ENCODE measurements at regions not wholly inside any gene's neighbourhood (a gene's known extent, or its start where the extent isn't known, plus 50 kb on each side); places are given as distances from the start of the nearest gene placed in this dataset.

DNA sequence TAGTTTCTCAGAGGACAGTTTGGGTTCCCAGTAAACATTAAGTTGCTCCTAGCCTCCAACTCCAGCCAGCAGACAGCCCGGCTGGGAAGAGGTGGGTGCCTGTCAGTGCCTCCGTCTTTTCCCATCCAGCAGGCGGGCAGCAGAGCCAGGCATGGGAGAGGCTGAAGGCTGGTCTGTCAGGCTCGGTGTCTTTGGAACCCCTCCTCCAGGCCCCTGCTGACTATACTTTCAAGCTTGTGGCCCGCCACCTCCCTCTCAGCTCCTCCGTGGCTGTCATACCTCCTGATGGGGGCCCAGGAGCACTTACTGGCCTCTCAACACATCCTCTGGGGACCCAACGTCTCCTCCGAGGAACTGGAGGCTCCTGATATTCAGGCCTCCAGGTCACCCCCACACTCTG, 140.9 kb downstream of the ACTL8 start:
- peaks cover 28% of the 10 kb centered on the region for H3K27me3 Mint-ChIP-seq
- TF ChIP-seq, protein P1, sequence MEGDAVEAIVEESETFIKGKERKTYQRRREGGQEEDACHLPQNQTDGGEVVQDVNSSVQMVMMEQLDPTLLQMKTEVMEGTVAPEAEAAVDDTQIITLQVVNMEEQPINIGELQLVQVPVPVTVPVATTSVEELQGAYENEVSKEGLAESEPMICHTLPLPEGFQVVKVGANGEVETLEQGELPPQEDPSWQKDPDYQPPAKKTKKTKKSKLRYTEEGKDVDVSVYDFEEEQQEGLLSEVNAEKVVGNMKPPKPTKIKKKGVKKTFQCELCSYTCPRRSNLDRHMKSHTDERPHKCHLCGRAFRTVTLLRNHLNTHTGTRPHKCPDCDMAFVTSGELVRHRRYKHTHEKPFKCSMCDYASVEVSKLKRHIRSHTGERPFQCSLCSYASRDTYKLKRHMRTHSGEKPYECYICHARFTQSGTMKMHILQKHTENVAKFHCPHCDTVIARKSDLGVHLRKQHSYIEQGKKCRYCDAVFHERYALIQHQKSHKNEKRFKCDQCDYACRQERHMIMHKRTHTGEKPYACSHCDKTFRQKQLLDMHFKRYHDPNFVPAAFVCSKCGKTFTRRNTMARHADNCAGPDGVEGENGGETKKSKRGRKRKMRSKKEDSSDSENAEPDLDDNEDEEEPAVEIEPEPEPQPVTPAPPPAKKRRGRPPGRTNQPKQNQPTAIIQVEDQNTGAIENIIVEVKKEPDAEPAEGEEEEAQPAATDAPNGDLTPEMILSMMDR (IDR thresholded peaks at IDR 0.05): no peak
- ATAC-seq (ENCODE audit: poor library complexity) (no peak), DNase-seq (no peak)
- H3K4me1 ChIP-seq (ENCODE audit: insufficient read depth, low read length): no peaks in the 10 kb centered on the region
- H3K36me3 ChIP-seq (ENCODE audit: insufficient read depth, low read length): no peaks in the 10 kb centered on the region
- H3K36me3 Mint-ChIP-seq (ENCODE audit: low read depth): no peaks in the 10 kb centered on the region
- no peak overlapping the region for H3K4me3 ChIP-seq (ENCODE audit: low read length)
- H3K27me3 ChIP-seq (ENCODE audit: control insufficient read depth in 1 of 2, insufficient read depth in 2 of 2, low read length in 2 of 2): peaks cover 0 to 3% of the 10 kb centered on the region in 2 experiments
- H3K27ac Mint-ChIP-seq: no peak overlapping the region
- CTCF ChIA-PET: no interaction called here
- no peak overlapping the region for H3K27ac ChIP-seq (ENCODE audit: low read depth in 1 of 2, low read length in 2 of 2)
- no peak overlapping the region for H3K4me3 Mint-ChIP-seq
- intact Hi-C loops (cut with DNase I, micrococcal nuclease): no loop called here
- H3K4me1 Mint-ChIP-seq (ENCODE audit: low read depth): no peaks in the 10 kb centered on the region
- H3K9me3 Mint-ChIP-seq: no peaks in the 10 kb centered on the region
- POLR2A ChIA-PET: no interaction called here
- H3K9me3 ChIP-seq (ENCODE audit: control insufficient read depth in 1 of 2, insufficient read depth in 1 of 2, low read length in 2 of 2): peaks cover 0 to 5% of the 10 kb centered on the region in 2 experiments

DNA sequence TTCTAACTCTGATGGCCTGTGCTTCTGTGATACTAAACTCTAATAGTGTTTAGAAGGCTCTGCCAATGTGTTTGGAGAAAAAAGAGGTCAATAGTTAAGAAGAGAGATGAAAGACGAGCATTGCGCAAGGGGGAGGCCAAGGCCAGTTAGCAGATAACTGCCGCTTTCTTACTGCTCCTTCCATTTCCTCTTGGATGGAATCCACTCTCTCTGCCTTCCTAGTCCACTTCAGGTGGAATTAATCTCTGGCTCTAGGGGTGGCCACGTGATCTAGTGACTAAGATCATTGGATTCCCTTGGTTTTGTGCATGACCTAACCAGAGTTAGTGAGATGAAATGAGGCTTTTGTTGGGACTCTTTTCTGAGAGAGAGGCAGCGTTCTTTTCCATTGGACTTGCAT, 148.3 kb downstream of the ACTL8 start:
- H3K27ac ChIP-seq (ENCODE audit: low read depth in 1 of 2, low read length in 2 of 2): no peak overlapping the region
- H3K4me1 Mint-ChIP-seq (ENCODE audit: low read depth): no peaks in the 10 kb centered on the region
- H3K4me1 ChIP-seq (ENCODE audit: insufficient read depth, low read length): no peaks in the 10 kb centered on the region
- no peak overlapping the region for H3K4me3 ChIP-seq (ENCODE audit: low read length)
- TF ChIP-seq, protein P1 (IDR thresholded peaks at IDR 0.05): no peak
- ATAC-seq (ENCODE audit: poor library complexity) (no peak), DNase-seq (no peak)
- no peaks in the 10 kb centered on the region for H3K9me3 Mint-ChIP-seq
- H3K4me3 Mint-ChIP-seq: no peak overlapping the region
- peaks cover 59% of the 10 kb centered on the region for H3K27me3 Mint-ChIP-seq
- ChIA-PET POLR2A (no interaction called here), CTCF (no interaction called here)
- intact Hi-C loops (cut with DNase I, micrococcal nuclease): no loop called here
- H3K27ac Mint-ChIP-seq: no peak overlapping the region
- peaks cover 0 to 3% of the 10 kb centered on the region in 2 experiments for H3K9me3 ChIP-seq (ENCODE audit: control insufficient read depth in 1 of 2, insufficient read depth in 1 of 2, low read length in 2 of 2)
- H3K36me3 ChIP-seq (ENCODE audit: insufficient read depth, low read length): no peaks in the 10 kb centered on the region
- no peaks in the 10 kb centered on the region for H3K36me3 Mint-ChIP-seq (ENCODE audit: low read depth)
- peaks cover 0 to 3% of the 10 kb centered on the region in 2 experiments for H3K27me3 ChIP-seq (ENCODE audit: control insufficient read depth in 1 of 2, insufficient read depth in 2 of 2, low read length in 2 of 2)

DNA sequence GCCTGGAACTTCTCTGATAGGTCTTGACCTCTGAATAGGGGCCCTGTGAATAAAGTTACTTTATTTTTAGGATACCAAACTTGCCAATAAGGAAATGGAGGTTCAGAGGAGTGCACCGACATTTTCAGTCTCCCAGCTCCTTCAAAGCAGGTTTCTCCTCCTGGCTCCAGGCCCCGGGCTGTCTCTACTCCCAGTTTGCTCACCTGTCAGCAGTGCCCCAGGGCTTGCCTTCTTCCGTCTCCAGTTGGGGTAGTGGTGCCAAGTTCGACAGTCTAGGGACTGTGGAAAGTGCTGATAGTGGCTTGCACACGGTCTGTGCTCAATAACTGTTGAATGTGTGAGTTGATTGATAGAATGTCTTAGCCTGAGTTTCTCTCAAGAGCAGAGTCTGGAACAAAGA, 149.2 kb downstream of the ACTL8 start:
- Mint-ChIP-seq H3K9me3 (no peaks in the 10 kb centered on the region), H3K4me1 (ENCODE audit: low read depth) (no peaks in the 10 kb centered on the region), H3K36me3 (ENCODE audit: low read depth) (no peaks in the 10 kb centered on the region), H3K27me3 (peaks cover 58% of the 10 kb centered on the region), H3K4me3 (no peak overlapping the region), H3K27ac (no peak overlapping the region)
- ATAC-seq (ENCODE audit: poor library complexity): no peak
- H3K36me3 ChIP-seq (ENCODE audit: insufficient read depth, low read length): no peaks in the 10 kb centered on the region
- ChIA-PET POLR2A (no interaction called here), CTCF (no interaction called here)
- H3K27me3 ChIP-seq (ENCODE audit: control insufficient read depth in 1 of 2, insufficient read depth in 2 of 2, low read length in 2 of 2): peaks cover 0 to 3% of the 10 kb centered on the region in 2 experiments
- no peak overlapping the region for H3K4me3 ChIP-seq (ENCODE audit: low read length)
- TF ChIP-seq, protein P1 (IDR thresholded peaks at IDR 0.05): no peak
- H3K4me1 ChIP-seq (ENCODE audit: insufficient read depth, low read length): no peaks in the 10 kb centered on the region
- peaks cover 0 to 3% of the 10 kb centered on the region in 2 experiments for H3K9me3 ChIP-seq (ENCODE audit: control insufficient read depth in 1 of 2, insufficient read depth in 1 of 2, low read length in 2 of 2)
- DNase-seq: no peak
- no peak overlapping the region for H3K27ac ChIP-seq (ENCODE audit: low read depth in 1 of 2, low read length in 2 of 2)
- intact Hi-C loops (cut with DNase I, micrococcal nuclease): no loop called here

Data from CD4-positive, alpha-beta T cell (primary cell).